Calu3 (cell line): ENCODE measurements at regions not wholly inside any gene's neighbourhood (a gene's known extent, or its start where the extent isn't known, plus 50 kb on each side); places are given as distances from the start of the nearest gene placed in this dataset.
A peak's percentile ranks its signal among the peaks of the same experiment; 100 is the strongest.

Experiments
- BruUV-seq: library from RNA; stranded (reverse); fragments of 400-500 nt; replicated peaks from 2 replicates; lab custom pipeline; 2021; lab: Mats Ljungman, UMichigan
- CTCF ChIA-PET: fragments of 300-600 bp; sonication (Branson Sonifier 250); formaldehyde crosslinking; loops from one replicate; lab custom pipeline; 2022; ENCODE audit warnings: antibody characterized with exemption; lab: Charles Lee
- DNase-seq: peaks from one replicate; pipeline ENCODE4 v3.0.0; 2022
- H3K27ac Mint-ChIP-seq: one replicate; pipeline ENCODE4 v1.8.0; 2022; ENCODE audit warnings: mixed read lengths; ENCODE audit not compliant: unreplicated experiment
- H3K27me3 Mint-ChIP-seq: one replicate; pipeline ENCODE4 v1.8.0; 2022; ENCODE audit warnings: mixed read lengths; ENCODE audit not compliant: unreplicated experiment
- H3K36me3 Mint-ChIP-seq: one replicate; pipeline ENCODE4 v1.8.0; 2022; ENCODE audit warnings: mild to moderate bottlenecking, moderate library complexity, mixed read lengths; ENCODE audit not compliant: insufficient read depth, unreplicated experiment
- H3K4me1 Mint-ChIP-seq: one replicate; pipeline ENCODE4 v1.8.0; 2022; ENCODE audit warnings: mild to moderate bottlenecking, low read depth, mixed read lengths; ENCODE audit not compliant: unreplicated experiment
- H3K4me3 Mint-ChIP-seq: one replicate; pipeline ENCODE4 v1.8.0; 2022; ENCODE audit warnings: mild to moderate bottlenecking, low read depth, moderate library complexity, mixed read lengths; ENCODE audit not compliant: unreplicated experiment
- H3K9me3 Mint-ChIP-seq: one replicate; pipeline ENCODE4 v1.8.0; 2022; ENCODE audit warnings: low read depth, mixed read lengths; ENCODE audit not compliant: unreplicated experiment
- CTCF ChIP-seq: fragments of 200-600 bp; IDR thresholded peaks from one replicate; pipeline ENCODE4 v1.8.0; 2022; ENCODE audit warnings: antibody characterized with exemption; ENCODE audit not compliant: unreplicated experiment
- intact Hi-C: fragments of 100-400 bp; cut with micrococcal nuclease; formaldehyde crosslinking; loops from one replicate; pipeline ENCODE4 v1.10.0; 2022; ENCODE audit not compliant: unreplicated experiment

DNA sequence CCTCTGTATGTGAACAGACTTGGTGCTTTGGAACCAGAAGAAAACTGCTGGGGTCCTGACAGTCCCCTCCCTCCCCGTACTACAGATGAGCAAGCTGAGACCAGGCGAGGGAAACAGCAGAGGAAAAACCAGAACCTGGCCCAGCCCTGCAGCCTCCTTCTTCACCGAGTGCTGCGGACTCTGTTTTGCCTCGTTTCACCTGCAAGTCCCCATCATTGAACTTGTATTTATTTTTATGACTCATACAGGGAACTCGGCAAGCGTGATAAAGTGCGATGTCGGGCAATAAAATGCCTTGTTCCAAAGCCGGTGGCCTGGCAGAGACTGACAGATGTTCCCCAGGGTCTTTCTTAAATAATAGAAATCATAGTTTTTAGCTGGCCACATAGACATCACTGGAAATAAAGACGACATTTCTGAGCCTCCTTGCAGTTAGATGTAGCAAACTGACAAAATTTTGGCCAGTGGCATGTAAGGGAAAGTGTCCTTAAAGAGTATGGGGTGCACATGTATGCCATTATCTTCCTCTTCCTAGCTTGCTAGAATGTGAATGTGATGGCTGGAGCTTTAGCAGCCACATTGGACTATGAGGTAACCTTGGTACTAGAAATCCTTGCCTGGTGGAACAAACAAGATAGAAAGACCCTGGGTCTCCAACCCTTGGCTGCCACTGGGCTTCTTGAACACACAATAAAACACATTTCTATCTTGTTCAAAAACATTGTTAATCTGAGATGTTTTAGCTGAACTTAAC lies 128.6 kb downstream of the IRF8 start:
- Mint-ChIP-seq H3K9me3 (peaks cover 3% of the 10 kb centered on the region), H3K36me3 (no peaks in the 10 kb centered on the region), H3K4me1 (peaks cover 13% of the 10 kb centered on the region), H3K27ac (no peak overlapping the region), H3K27me3 (peaks cover 79% of the 10 kb centered on the region), H3K4me3 (no peak overlapping the region)
- TF ChIP-seq CTCF, result no peak
- no TSS peak for BruUV-seq
- CTCF ChIA-PET, result interaction anchor here (0.6 to 2.2 kb wide), 3 partner anchors 206 to 286 kb away, joined by 4 to 5 read pairs (median 4); no protein-coding TSS in a partner anchor
- intact Hi-C loops, result no loop called here
- DNase-seq, result peak; percentile 42

DNA sequence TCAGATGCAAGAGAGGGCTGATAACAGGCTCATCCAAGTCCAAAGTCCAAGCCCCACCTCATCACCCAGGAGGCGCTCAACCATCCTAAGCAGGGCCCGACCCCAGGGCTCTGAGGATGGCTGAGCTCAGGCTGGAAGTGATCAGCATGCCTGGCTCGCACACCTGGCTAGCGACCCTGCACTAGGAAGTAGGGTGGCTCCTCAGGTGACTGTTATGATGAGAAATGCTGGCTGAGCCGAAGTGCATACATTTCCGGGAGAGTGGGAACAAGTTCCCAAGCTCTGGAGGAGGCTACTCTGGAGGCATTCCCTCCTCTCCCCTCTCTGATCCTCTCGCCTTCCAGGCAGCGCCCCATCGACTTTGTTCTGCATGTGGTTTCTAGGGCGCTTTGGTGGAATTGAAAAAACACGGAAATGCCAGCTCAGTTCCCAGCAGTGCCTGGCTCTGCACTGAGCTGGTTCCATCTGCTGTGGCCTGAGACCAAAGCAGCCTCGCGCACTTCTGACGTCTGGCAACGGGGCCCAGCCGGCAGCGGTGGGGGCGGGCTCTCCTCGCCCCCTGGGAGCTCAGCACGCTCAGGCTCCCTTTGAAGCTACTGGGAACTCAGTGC lies 130.3 kb downstream of the IRF8 start:
- no peaks in the 10 kb centered on the region for H3K36me3 Mint-ChIP-seq
- no peak for TF ChIP-seq CTCF
- no peak overlapping the region for H3K27ac Mint-ChIP-seq
- DNase-seq, result peak; percentile 34
- BruUV-seq, result no TSS peak
- CTCF ChIA-PET, result no interaction called here
- intact Hi-C loops, result no loop called here
- no peak overlapping the region for H3K4me3 Mint-ChIP-seq
- peaks cover 13% of the 10 kb centered on the region for H3K4me1 Mint-ChIP-seq
- peaks cover 96% of the 10 kb centered on the region for H3K27me3 Mint-ChIP-seq
- H3K9me3 Mint-ChIP-seq, result peaks cover 3% of the 10 kb centered on the region

DNA sequence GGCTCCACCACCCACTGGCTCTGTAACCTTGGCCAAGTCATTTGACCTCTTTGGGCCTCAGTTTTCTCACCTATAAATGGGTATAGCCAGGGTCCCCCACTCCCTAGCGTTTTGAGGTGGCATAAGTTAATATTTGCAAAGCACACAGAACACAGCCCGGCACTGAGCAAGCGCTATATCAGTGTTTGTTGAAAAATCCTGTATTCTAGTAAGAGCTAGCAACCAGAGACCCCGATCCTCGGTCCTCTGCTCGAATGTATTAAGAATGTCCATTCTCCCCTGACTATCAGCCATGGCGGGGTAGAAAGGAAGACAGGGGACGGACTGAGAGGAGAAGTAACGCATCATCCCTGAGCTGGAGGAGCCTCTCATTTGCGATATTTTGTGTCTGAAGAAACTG lies 131.2 kb downstream of the IRF8 start:
- Mint-ChIP-seq H3K4me3 (no peak overlapping the region), H3K4me1 (peaks cover 13% of the 10 kb centered on the region), H3K27me3 (peaks cover 98% of the 10 kb centered on the region), H3K27ac (no peak overlapping the region), H3K9me3 (peaks cover 3% of the 10 kb centered on the region), H3K36me3 (no peaks in the 10 kb centered on the region)
- no peak for TF ChIP-seq CTCF
- intact Hi-C loops, result no loop called here
- BruUV-seq, result no TSS peak
- DNase-seq, result no peak
- CTCF ChIA-PET, result no interaction called here

GRCh38 chr16:86031141-86031678 lies 132.2 kb downstream of the IRF8 start:
- no peak for TF ChIP-seq CTCF
- Mint-ChIP-seq H3K36me3 (no peaks in the 10 kb centered on the region), H3K9me3 (no peaks in the 10 kb centered on the region), H3K27me3 (peaks cover 93% of the 10 kb centered on the region), H3K4me1 (peaks cover 13% of the 10 kb centered on the region), H3K4me3 (no peak overlapping the region), H3K27ac (no peak overlapping the region)
- intact Hi-C loops, result no loop called here
- DNase-seq, result no peak
- BruUV-seq, result no TSS peak
- CTCF ChIA-PET, result interaction anchor here (1.4 kb wide), 1 partner anchor 9 kb away, joined by 3 read pairs; no protein-coding TSS in a partner anchor
